ENCODE measurements at regions not wholly inside any gene's neighbourhood (a gene's known extent, or its start where the extent isn't known, plus 50 kb on each side); places are given as distances from the start of the nearest gene placed in this dataset.
A peak's percentile ranks its signal among the peaks of the same experiment; 100 is the strongest.

DNA sequence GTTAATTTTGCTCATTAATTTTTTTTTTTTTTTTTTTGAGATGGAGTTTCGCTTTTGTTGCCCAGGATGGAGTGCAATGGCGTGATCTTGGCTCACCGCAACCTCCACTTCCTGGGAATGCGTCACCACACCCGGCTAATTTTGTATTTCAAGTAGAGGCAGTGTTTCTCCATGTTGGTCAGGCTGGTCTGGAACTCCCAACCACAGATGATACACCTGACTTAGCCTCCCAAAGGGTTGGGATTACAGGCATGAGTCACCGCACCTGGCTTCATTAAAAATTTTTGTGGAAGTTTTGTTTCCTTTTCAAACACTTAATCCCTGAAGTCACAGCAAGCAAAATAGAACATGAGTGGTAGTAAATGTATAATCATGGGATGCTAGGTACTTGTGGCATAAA lies 857.2 kb upstream of the PHF14 start:
- H3K9me3 ChIP-seq (ENCODE audit: low read length), result no peaks in the 10 kb centered on the region
- no peaks in the 10 kb centered on the region for H3K36me3 ChIP-seq (ENCODE audit: insufficient read depth, low read length)
- H4K20me1 ChIP-seq (ENCODE audit: insufficient read depth, low read length), result no peaks in the 10 kb centered on the region
- H3K9me2 ChIP-seq (ENCODE audit: low read depth, low read length), result no peaks in the 10 kb centered on the region
- no peaks in the 10 kb centered on the region for H3K27me3 ChIP-seq (ENCODE audit: insufficient read depth, low read length)
- no peak overlapping the region for H3K9ac ChIP-seq (ENCODE audit: low read length)
- no peak overlapping the region for H2AFZ ChIP-seq (ENCODE audit: low read length)
- no peak overlapping the region for H3K4me3 ChIP-seq (ENCODE audit: low read depth, low read length, poor library complexity, severe bottlenecking)
- TF ChIP-seq, protein P1, sequence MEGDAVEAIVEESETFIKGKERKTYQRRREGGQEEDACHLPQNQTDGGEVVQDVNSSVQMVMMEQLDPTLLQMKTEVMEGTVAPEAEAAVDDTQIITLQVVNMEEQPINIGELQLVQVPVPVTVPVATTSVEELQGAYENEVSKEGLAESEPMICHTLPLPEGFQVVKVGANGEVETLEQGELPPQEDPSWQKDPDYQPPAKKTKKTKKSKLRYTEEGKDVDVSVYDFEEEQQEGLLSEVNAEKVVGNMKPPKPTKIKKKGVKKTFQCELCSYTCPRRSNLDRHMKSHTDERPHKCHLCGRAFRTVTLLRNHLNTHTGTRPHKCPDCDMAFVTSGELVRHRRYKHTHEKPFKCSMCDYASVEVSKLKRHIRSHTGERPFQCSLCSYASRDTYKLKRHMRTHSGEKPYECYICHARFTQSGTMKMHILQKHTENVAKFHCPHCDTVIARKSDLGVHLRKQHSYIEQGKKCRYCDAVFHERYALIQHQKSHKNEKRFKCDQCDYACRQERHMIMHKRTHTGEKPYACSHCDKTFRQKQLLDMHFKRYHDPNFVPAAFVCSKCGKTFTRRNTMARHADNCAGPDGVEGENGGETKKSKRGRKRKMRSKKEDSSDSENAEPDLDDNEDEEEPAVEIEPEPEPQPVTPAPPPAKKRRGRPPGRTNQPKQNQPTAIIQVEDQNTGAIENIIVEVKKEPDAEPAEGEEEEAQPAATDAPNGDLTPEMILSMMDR (IDR thresholded peaks at IDR 0.05; ENCODE audit: low read length), result no peak
- TF ChIP-seq EZH2 (IDR thresholded peaks at IDR 0.05; ENCODE audit: borderline replicate concordance, low read length), result no peak
- peaks cover 17% of the 10 kb centered on the region for H3K4me1 ChIP-seq (ENCODE audit: insufficient read depth, low read length, severe bottlenecking)
- no peaks in the 10 kb centered on the region for H3F3A ChIP-seq (ENCODE audit: insufficient read depth, low read length)
- no peaks in the 10 kb centered on the region for H3K79me2 ChIP-seq (ENCODE audit: insufficient read depth, low read length)
- no peak overlapping the region for H3K4me2 ChIP-seq (ENCODE audit: low read length)
- H3K27ac ChIP-seq (ENCODE audit: low read depth, low read length, poor library complexity, severe bottlenecking), result no peak overlapping the region

DNA sequence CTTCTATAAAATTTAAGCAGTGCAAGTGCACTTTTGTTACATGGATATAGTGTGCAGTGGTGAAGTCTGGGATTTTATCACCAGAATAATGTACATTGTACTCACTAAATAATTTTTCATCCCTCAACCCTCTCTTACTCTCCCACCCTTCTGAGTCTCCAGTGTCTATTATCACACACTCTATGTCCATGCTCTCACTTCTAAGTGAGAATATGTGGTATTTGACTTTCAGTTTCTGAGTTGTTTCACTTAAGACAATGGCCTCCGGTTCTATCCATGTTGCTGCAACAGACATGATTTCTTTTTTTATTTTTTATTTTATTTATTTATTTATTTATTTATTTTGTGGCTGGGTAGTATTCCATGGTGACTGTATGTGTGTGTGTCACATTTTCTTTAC lies 855.9 kb upstream of the PHF14 start:
- Histone ChIP-seq H3K79me2 (ENCODE audit: insufficient read depth, low read length) (no peaks in the 10 kb centered on the region), H3K4me1 (ENCODE audit: insufficient read depth, low read length, severe bottlenecking) (peaks cover 30% of the 10 kb centered on the region), H3K27me3 (ENCODE audit: insufficient read depth, low read length) (no peaks in the 10 kb centered on the region), H3K4me3 (ENCODE audit: low read depth, low read length, poor library complexity, severe bottlenecking) (no peak overlapping the region), H3F3A (ENCODE audit: insufficient read depth, low read length) (no peaks in the 10 kb centered on the region), H3K27ac (ENCODE audit: low read depth, low read length, poor library complexity, severe bottlenecking) (no peak overlapping the region), H3K9ac (ENCODE audit: low read length) (no peak overlapping the region), H4K20me1 (ENCODE audit: insufficient read depth, low read length) (no peaks in the 10 kb centered on the region), H2AFZ (ENCODE audit: low read length) (no peak overlapping the region), H3K9me2 (ENCODE audit: low read depth, low read length) (no peaks in the 10 kb centered on the region), H3K9me3 (ENCODE audit: low read length) (no peaks in the 10 kb centered on the region), H3K36me3 (ENCODE audit: insufficient read depth, low read length) (no peaks in the 10 kb centered on the region), H3K4me2 (ENCODE audit: low read length) (no peak overlapping the region)
- no peak for TF ChIP-seq EZH2 (IDR thresholded peaks at IDR 0.05; ENCODE audit: borderline replicate concordance, low read length)
- TF ChIP-seq, protein P1 (IDR thresholded peaks at IDR 0.05; ENCODE audit: low read length), result no peak

DNA sequence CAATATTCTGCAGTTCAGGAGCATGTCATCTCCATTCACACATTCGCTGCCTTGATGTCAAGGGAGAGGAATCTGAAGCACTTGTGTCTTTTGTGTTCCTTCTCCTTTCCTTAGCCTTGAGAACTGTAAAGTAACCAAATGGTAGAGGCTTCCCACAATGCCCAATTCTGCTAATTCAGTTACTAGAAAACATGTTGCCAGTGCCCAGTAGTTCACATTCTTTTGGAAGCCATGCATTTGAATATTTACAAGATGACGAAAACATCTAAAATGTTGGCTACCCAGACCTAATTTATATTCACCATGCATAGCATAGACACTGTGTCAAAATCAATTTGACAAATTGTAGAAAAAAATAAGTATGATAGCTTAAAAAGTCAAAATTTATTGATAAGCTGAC lies 852.7 kb upstream of the PHF14 start:
- Histone ChIP-seq H3K9me2 (ENCODE audit: low read depth, low read length) (no peaks in the 10 kb centered on the region), H3F3A (ENCODE audit: insufficient read depth, low read length) (no peaks in the 10 kb centered on the region), H3K9me3 (ENCODE audit: low read length) (no peaks in the 10 kb centered on the region), H3K27ac (ENCODE audit: low read depth, low read length, poor library complexity, severe bottlenecking) (no peak overlapping the region), H3K27me3 (ENCODE audit: insufficient read depth, low read length) (no peaks in the 10 kb centered on the region), H2AFZ (ENCODE audit: low read length) (no peak overlapping the region), H3K79me2 (ENCODE audit: insufficient read depth, low read length) (no peaks in the 10 kb centered on the region), H3K36me3 (ENCODE audit: insufficient read depth, low read length) (no peaks in the 10 kb centered on the region), H3K4me2 (ENCODE audit: low read length) (peak overlapping the region; percentile 66; the same call in 1 of the 2 replicates), H3K9ac (ENCODE audit: low read length) (no peak overlapping the region), H3K4me1 (ENCODE audit: insufficient read depth, low read length, severe bottlenecking) (peaks cover 50% of the 10 kb centered on the region), H4K20me1 (ENCODE audit: insufficient read depth, low read length) (no peaks in the 10 kb centered on the region), H3K4me3 (ENCODE audit: low read depth, low read length, poor library complexity, severe bottlenecking) (no peak overlapping the region)
- TF ChIP-seq, protein P1 (IDR thresholded peaks at IDR 0.05; ENCODE audit: low read length), result no peak
- no peak for TF ChIP-seq EZH2 (IDR thresholded peaks at IDR 0.05; ENCODE audit: borderline replicate concordance, low read length)

All from OCI-LY1 (cell line).